ENCODE measurements at regions not wholly inside any gene's neighbourhood (a gene's known extent, or its start where the extent isn't known, plus 50 kb on each side); places are given as distances from the start of the nearest gene placed in this dataset.

DNA sequence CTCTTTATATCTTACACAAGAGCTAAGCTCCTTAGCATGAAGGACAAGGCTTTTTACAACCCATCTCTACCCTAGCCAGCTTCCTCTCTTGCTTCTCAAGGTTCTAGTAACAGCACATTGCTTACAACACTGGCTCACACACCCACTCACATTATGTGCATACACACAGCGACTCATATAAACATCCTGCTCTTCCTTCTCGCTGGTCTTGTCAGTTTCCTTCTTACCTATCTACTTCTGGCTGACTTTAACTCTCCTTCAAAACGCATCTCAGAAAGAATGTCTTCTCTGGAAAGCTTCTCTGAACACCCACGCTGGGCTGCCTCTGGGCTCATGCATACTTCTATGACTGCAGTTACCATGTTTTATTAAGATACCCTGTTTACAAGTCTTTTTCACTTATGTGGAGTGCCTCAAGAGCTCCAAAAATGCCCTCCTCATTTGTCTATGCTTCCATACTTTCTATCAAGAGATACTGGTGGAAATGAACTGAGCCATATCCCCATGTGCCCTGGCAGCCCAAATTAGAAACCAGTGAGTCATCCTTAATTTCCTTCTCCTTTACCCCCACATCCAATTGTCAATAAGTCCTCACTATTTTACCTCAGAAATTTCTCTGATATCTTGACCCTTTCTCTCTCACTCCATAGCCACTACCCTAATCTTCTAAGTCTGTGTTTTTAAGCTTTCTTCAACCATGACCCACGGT is 126.9 kb upstream of the KRAS start:
- Histone ChIP-seq H3K4me3 (replicated peaks; ENCODE audit: low read depth, low read length) (no peak overlapping the region), H3K27me3 (replicated peaks; ENCODE audit: control insufficient read depth, insufficient read depth, low read length) (no peaks in the 10 kb centered on the region), H3K36me3 (ENCODE audit: control insufficient read depth, insufficient read depth, low read length) (no peaks in the 10 kb centered on the region)
- DNase-seq (ENCODE audit: extremely low read depth, insufficient read length): no peak
- TF ChIP-seq, protein P1, sequence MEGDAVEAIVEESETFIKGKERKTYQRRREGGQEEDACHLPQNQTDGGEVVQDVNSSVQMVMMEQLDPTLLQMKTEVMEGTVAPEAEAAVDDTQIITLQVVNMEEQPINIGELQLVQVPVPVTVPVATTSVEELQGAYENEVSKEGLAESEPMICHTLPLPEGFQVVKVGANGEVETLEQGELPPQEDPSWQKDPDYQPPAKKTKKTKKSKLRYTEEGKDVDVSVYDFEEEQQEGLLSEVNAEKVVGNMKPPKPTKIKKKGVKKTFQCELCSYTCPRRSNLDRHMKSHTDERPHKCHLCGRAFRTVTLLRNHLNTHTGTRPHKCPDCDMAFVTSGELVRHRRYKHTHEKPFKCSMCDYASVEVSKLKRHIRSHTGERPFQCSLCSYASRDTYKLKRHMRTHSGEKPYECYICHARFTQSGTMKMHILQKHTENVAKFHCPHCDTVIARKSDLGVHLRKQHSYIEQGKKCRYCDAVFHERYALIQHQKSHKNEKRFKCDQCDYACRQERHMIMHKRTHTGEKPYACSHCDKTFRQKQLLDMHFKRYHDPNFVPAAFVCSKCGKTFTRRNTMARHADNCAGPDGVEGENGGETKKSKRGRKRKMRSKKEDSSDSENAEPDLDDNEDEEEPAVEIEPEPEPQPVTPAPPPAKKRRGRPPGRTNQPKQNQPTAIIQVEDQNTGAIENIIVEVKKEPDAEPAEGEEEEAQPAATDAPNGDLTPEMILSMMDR (IDR thresholded peaks at IDR 0.05; ENCODE audit: insufficient read depth, low read length, poor library complexity, severe bottlenecking): no peak

DNA sequence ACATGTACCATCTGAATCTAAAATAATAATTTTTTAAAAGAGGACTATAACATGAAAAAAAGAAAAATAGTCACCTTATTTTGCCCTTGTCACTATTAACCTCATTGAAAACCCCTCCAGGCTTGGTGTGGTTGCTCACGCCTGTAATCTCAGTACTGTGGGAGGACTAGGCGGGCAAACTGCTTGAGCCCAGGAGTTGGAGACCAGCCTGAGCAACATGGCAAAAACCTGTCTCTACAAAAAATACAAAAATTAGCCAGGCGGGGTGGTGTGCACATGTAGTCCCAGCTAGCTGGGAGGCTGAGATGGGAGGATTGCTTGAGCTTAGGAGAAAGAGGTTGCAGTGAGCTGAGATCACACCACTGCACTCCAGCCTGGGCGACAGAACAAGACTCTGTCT is 126.3 kb upstream of the KRAS start:
- Histone ChIP-seq H3K27me3 (replicated peaks; ENCODE audit: control insufficient read depth, insufficient read depth, low read length) (no peaks in the 10 kb centered on the region), H3K4me3 (replicated peaks; ENCODE audit: low read depth, low read length) (no peak overlapping the region), H3K36me3 (ENCODE audit: control insufficient read depth, insufficient read depth, low read length) (no peaks in the 10 kb centered on the region)
- DNase-seq (ENCODE audit: extremely low read depth, insufficient read length): no peak
- TF ChIP-seq, protein P1 (IDR thresholded peaks at IDR 0.05; ENCODE audit: insufficient read depth, low read length, poor library complexity, severe bottlenecking): no peak

DNA sequence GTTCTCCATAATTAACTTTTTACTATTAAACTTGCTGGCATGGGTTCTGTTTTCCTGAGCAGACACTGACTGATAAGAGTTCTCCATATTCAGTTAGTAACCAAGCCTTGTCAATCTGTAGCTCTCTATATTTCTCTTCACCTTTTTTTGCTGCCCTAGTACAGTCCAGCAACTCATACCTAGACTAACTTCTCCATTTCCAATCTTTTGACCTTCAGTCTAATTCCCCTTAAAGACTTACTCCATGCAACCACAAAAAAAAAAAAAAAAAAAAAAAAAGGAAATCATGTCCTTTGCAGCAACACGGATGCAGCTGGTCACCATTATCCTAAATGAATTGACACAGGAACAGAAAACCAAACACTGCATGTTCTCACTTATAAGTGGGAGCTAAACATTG is 125.7 kb upstream of the KRAS start:
- DNase-seq (ENCODE audit: extremely low read depth, insufficient read length): no peak
- H3K36me3 ChIP-seq (ENCODE audit: control insufficient read depth, insufficient read depth, low read length): no peaks in the 10 kb centered on the region
- no peak overlapping the region for H3K4me3 ChIP-seq (replicated peaks; ENCODE audit: low read depth, low read length)

DNA sequence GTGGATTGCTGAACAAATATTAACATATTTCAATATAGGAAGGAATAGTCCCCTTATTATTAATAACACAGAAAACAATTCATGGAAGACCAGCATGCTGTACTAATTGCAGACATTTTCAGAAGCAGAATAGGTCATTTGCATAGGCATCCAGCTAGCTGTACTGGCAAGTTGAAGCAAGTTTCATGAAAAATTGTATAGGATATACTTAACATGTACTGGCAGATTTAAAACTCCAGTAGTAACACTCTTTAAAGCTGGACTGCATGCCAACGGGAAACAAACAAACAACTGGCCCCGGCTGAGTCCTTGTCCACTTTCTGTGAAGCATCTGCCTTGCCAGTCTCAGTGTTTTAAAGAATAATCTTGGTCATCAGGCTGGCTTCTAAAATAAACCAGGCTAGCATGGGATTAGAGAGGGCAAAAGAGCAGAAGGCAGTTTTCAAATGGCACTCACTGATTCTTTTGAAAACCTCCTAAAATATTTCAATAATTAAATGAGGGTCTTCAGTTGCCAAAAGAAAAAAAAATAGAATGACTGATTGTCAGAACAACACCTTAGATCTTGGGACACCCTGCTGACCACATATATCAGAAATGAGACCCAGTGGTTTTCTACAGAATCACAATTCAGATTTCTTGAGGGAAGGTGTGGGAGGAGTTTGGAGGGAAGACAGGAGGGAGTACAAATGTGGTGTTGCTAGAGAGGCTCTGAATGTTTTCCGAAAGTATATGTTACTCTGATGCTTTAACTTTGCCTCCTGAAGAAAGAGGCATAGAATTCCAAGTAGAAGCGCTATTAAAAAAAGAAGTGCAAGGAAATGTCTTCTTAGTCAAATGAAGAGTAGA is 122.5 kb upstream of the KRAS start:
- no peak for DNase-seq (ENCODE audit: extremely low read depth, insufficient read length)
- TF ChIP-seq, protein P1 (IDR thresholded peaks at IDR 0.05; ENCODE audit: insufficient read depth, low read length, poor library complexity, severe bottlenecking): no peak
- Histone ChIP-seq H3K4me3 (replicated peaks; ENCODE audit: low read depth, low read length) (no peak overlapping the region), H3K27me3 (replicated peaks; ENCODE audit: control insufficient read depth, insufficient read depth, low read length) (no peaks in the 10 kb centered on the region), H3K36me3 (ENCODE audit: control insufficient read depth, insufficient read depth, low read length) (no peaks in the 10 kb centered on the region)

More for the DNA sequence above, 125.7 kb upstream of the KRAS start:
- TF ChIP-seq, protein P1 (IDR thresholded peaks at IDR 0.05; ENCODE audit: insufficient read depth, low read length, poor library complexity, severe bottlenecking): no peak
- H3K27me3 ChIP-seq (replicated peaks; ENCODE audit: control insufficient read depth, insufficient read depth, low read length): no peaks in the 10 kb centered on the region

DNA sequence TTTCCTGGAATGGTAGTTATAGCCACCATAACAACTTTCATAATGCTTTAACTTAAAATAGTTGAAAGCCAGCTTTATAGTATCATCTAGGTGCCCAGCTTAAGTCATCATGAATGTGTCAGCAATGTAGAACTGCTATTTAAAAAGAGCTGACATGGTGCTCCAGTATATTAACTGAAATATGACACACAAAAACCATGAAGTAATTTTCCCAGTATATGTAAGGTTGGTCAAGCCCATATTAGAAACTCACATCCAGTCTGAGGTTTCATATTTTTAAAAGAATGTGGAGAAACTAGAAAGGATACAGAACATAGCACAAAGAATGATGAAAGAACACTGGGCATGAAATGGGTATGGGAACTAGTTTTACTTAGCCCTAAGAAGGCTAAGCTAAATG is 121.3 kb upstream of the KRAS start:
- Histone ChIP-seq H3K27me3 (replicated peaks; ENCODE audit: control insufficient read depth, insufficient read depth, low read length) (no peaks in the 10 kb centered on the region), H3K4me3 (replicated peaks; ENCODE audit: low read depth, low read length) (no peak overlapping the region), H3K36me3 (ENCODE audit: control insufficient read depth, insufficient read depth, low read length) (no peaks in the 10 kb centered on the region)
- TF ChIP-seq, protein P1 (IDR thresholded peaks at IDR 0.05; ENCODE audit: insufficient read depth, low read length, poor library complexity, severe bottlenecking): no peak
- no peak for DNase-seq (ENCODE audit: extremely low read depth, insufficient read length)
